ENCODE measurements at regions not wholly inside any gene's neighbourhood (a gene's known extent, or its start where the extent isn't known, plus 50 kb on each side); places are given as distances from the start of the nearest gene placed in this dataset.
"Not testable (repeated sequence)": the region's sequence is repeated elsewhere in the genome, so short reads cannot be mapped to it uniquely, and the experiment has no call there.

GRCh38 chr2:186294248-186294888 is 191.7 kb upstream of the ZC3H15 start:
- DNase-seq (ENCODE audit: low spot score): no peak

- DNase-seq (ENCODE audit: low spot score): no peak
Observed at GRCh38 chr2:186299610-186300009, 186.4 kb upstream of the ZC3H15 start.

GRCh38 chr2:186302263-186302662 is 183.8 kb upstream of the ZC3H15 start:
- no peak for DNase-seq (ENCODE audit: low spot score)

- DNase-seq (ENCODE audit: low spot score): no peak
Observed at GRCh38 chr2:186303091-186303490, 183.0 kb upstream of the ZC3H15 start.

- DNase-seq (ENCODE audit: low spot score): no peak
Observed at GRCh38 chr2:186304064-186304463, 182.0 kb upstream of the ZC3H15 start.

- DNase-seq (ENCODE audit: low spot score): no peak
Observed at GRCh38 chr2:186306754-186307153, 179.3 kb upstream of the ZC3H15 start.

GRCh38 chr2:186307871-186308270 is 178.2 kb upstream of the ZC3H15 start:
- DNase-seq (ENCODE audit: low spot score): no peak

GRCh38 chr2:186308347-186308746 is 177.7 kb upstream of the ZC3H15 start:
- no peak for DNase-seq (ENCODE audit: low spot score)

- DNase-seq (ENCODE audit: low spot score): no peak
Observed at GRCh38 chr2:186309901-186310300, 176.2 kb upstream of the ZC3H15 start.

GRCh38 chr2:186319105-186319504 is 167.0 kb upstream of the ZC3H15 start:
- DNase-seq (ENCODE audit: low spot score): no peak

GRCh38 chr2:186325827-186326535 is 160.1 kb upstream of the ZC3H15 start:
- DNase-seq (ENCODE audit: low spot score): no peak

- no peak for DNase-seq (ENCODE audit: low spot score)
Observed at GRCh38 chr2:186327251-186327868, 158.7 kb upstream of the ZC3H15 start.

- DNase-seq (ENCODE audit: low spot score): no peak
Observed at GRCh38 chr2:186328838-186329237, 157.2 kb upstream of the ZC3H15 start.

- DNase-seq (ENCODE audit: low spot score): no peak
Observed at GRCh38 chr2:186330050-186330449, 156.0 kb upstream of the ZC3H15 start.

GRCh38 chr2:186339716-186340115 is 146.3 kb upstream of the ZC3H15 start:
- no peak for DNase-seq (ENCODE audit: low spot score)

- DNase-seq (ENCODE audit: low spot score): no peak
Observed at GRCh38 chr2:186342029-186342428, 144.0 kb upstream of the ZC3H15 start.

- DNase-seq (ENCODE audit: low spot score): no peak
Observed at GRCh38 chr2:186345745-186346144, 140.3 kb upstream of the ZC3H15 start.

GRCh38 chr2:186346216-186346615 is 139.8 kb upstream of the ZC3H15 start:
- DNase-seq (ENCODE audit: low spot score): no peak

GRCh38 chr2:186347472-186347871 is 138.6 kb upstream of the ZC3H15 start:
- DNase-seq (ENCODE audit: low spot score): no peak

GRCh38 chr2:186348200-186348599 is 137.9 kb upstream of the ZC3H15 start:
- DNase-seq (ENCODE audit: low spot score): no peak

GRCh38 chr2:186349508-186349907 is 136.6 kb upstream of the ZC3H15 start:
- no peak for DNase-seq (ENCODE audit: low spot score)

GRCh38 chr2:186354160-186354559 is 131.9 kb upstream of the ZC3H15 start:
- not testable (repeated sequence) for DNase-seq (ENCODE audit: low spot score)

GRCh38 chr2:186365406-186365805 is 120.7 kb upstream of the ZC3H15 start:
- no peak for DNase-seq (ENCODE audit: low spot score)
